Calu3 (cell line): ENCODE measurements at regions not wholly inside any gene's neighbourhood (a gene's known extent, or its start where the extent isn't known, plus 50 kb on each side); places are given as distances from the start of the nearest gene placed in this dataset.

Experiments used
- BruUV-seq: library from RNA; stranded (reverse); fragments of 400-500 nt; replicated peaks from 2 replicates; lab custom pipeline; 2021; lab: Mats Ljungman, UMichigan
- CTCF ChIA-PET: fragments of 300-600 bp; sonication (Branson Sonifier 250); formaldehyde crosslinking; loops from one replicate; lab custom pipeline; 2022; ENCODE audit warnings: antibody characterized with exemption; lab: Charles Lee
- DNase-seq: peaks from one replicate; pipeline ENCODE4 v3.0.0; 2022
- H3K27ac Mint-ChIP-seq: one replicate; pipeline ENCODE4 v1.8.0; 2022; ENCODE audit warnings: mixed read lengths; ENCODE audit not compliant: unreplicated experiment
- H3K27me3 Mint-ChIP-seq: one replicate; pipeline ENCODE4 v1.8.0; 2022; ENCODE audit warnings: mixed read lengths; ENCODE audit not compliant: unreplicated experiment
- H3K36me3 Mint-ChIP-seq: one replicate; pipeline ENCODE4 v1.8.0; 2022; ENCODE audit warnings: mild to moderate bottlenecking, moderate library complexity, mixed read lengths; ENCODE audit not compliant: insufficient read depth, unreplicated experiment
- H3K4me1 Mint-ChIP-seq: one replicate; pipeline ENCODE4 v1.8.0; 2022; ENCODE audit warnings: mild to moderate bottlenecking, low read depth, mixed read lengths; ENCODE audit not compliant: unreplicated experiment
- H3K4me3 Mint-ChIP-seq: one replicate; pipeline ENCODE4 v1.8.0; 2022; ENCODE audit warnings: mild to moderate bottlenecking, low read depth, moderate library complexity, mixed read lengths; ENCODE audit not compliant: unreplicated experiment
- H3K9me3 Mint-ChIP-seq: one replicate; pipeline ENCODE4 v1.8.0; 2022; ENCODE audit warnings: low read depth, mixed read lengths; ENCODE audit not compliant: unreplicated experiment
- CTCF ChIP-seq: fragments of 200-600 bp; IDR thresholded peaks from one replicate; pipeline ENCODE4 v1.8.0; 2022; ENCODE audit warnings: antibody characterized with exemption; ENCODE audit not compliant: unreplicated experiment
- intact Hi-C: fragments of 100-400 bp; cut with micrococcal nuclease; formaldehyde crosslinking; loops from one replicate; pipeline ENCODE4 v1.10.0; 2022; ENCODE audit not compliant: unreplicated experiment

GRCh38 chr2:53021292-53021691 lies 746.3 kb upstream of the CHAC2 start:
- DNase-seq, result no peak
- CTCF ChIA-PET, result no interaction called here
- no TSS peak for BruUV-seq
- no peak for TF ChIP-seq CTCF
- Mint-ChIP-seq H3K27me3 (no peaks in the 10 kb centered on the region), H3K36me3 (no peaks in the 10 kb centered on the region), H3K4me1 (no peaks in the 10 kb centered on the region), H3K4me3 (no peak overlapping the region), H3K27ac (no peak overlapping the region), H3K9me3 (peaks cover 6% of the 10 kb centered on the region)
- intact Hi-C loops, result no loop called here

- Mint-ChIP-seq H3K27me3 (no peaks in the 10 kb centered on the region), H3K27ac (no peak overlapping the region), H3K4me3 (no peak overlapping the region), H3K36me3 (no peaks in the 10 kb centered on the region), H3K4me1 (no peaks in the 10 kb centered on the region), H3K9me3 (peaks cover 6% of the 10 kb centered on the region)
- intact Hi-C loops, result loop anchor here (1.0 to 5.0 kb wide), 4 partner anchors 83 to 424 kb away; no protein-coding TSS in a partner anchor
- CTCF ChIA-PET, result interaction anchor here (0.6 to 1.2 kb wide), 11 partner anchors 11 to 497 kb away, joined by 3 to 20 read pairs (median 3); no protein-coding TSS in a partner anchor
- DNase-seq, result no peak
- TF ChIP-seq CTCF, result peak; percentile 34
- no TSS peak for BruUV-seq
These were observed 748.7 kb upstream of the CHAC2 start for GRCh38 chr2:53018825-53019425.

- DNase-seq, result no peak
- BruUV-seq, result no TSS peak
- Mint-ChIP-seq H3K36me3 (no peaks in the 10 kb centered on the region), H3K27me3 (no peaks in the 10 kb centered on the region), H3K27ac (no peak overlapping the region), H3K4me1 (peaks cover 12% of the 10 kb centered on the region), H3K4me3 (no peak overlapping the region), H3K9me3 (no peaks in the 10 kb centered on the region)
- CTCF ChIA-PET, result no interaction called here
- no peak for TF ChIP-seq CTCF
- intact Hi-C loops, result no loop called here
These were observed 760.6 kb upstream of the CHAC2 start for GRCh38 chr2:53006980-53007379.

- intact Hi-C loops, result no loop called here
- Mint-ChIP-seq H3K9me3 (no peaks in the 10 kb centered on the region), H3K27ac (no peak overlapping the region), H3K27me3 (no peaks in the 10 kb centered on the region), H3K4me3 (no peak overlapping the region), H3K4me1 (peaks cover 12% of the 10 kb centered on the region), H3K36me3 (no peaks in the 10 kb centered on the region)
- no peak for TF ChIP-seq CTCF
- CTCF ChIA-PET, result no interaction called here
- DNase-seq, result no peak
- BruUV-seq, result no TSS peak
These were observed 763.2 kb upstream of the CHAC2 start for GRCh38 chr2:53004413-53004812.
